Nephron progenitor cell (in vitro differentiated cells): ENCODE measurements at regions not wholly inside any gene's neighbourhood (a gene's known extent, or its start where the extent isn't known, plus 50 kb on each side); places are given as distances from the start of the nearest gene placed in this dataset.

ENCODE experiments used
- DNase-seq: peaks from one replicate; pipeline ENCODE4 v3.0.0; 2021
- H3K27ac Mint-ChIP-seq: 2 replicates; pipeline ENCODE4 v1.8.0; 2021; ENCODE audit warnings: mild to moderate bottlenecking, moderate library complexity, mixed read lengths
- H3K27me3 Mint-ChIP-seq: 2 replicates; pipeline ENCODE4 v1.8.0; 2021; ENCODE audit warnings: mild to moderate bottlenecking, low read depth, mixed read lengths; ENCODE audit not compliant: poor library complexity
- H3K36me3 Mint-ChIP-seq: 2 replicates; pipeline ENCODE4 v1.8.0; 2021; ENCODE audit warnings: low read depth, mixed read lengths
- H3K4me1 Mint-ChIP-seq: 2 replicates; pipeline ENCODE4 v1.8.0; 2021; ENCODE audit warnings: mixed read lengths
- H3K4me3 Mint-ChIP-seq: 2 replicates; pipeline ENCODE4 v1.8.0; 2021; ENCODE audit warnings: mild to moderate bottlenecking, moderate library complexity, mixed read lengths
- H3K9me3 Mint-ChIP-seq: 2 replicates; pipeline ENCODE4 v1.8.0; 2021; ENCODE audit warnings: mild to moderate bottlenecking, moderate library complexity, mixed read lengths
- TF ChIP-seq, protein P1 (sequence below): fragments of 200-600 bp; sonication (generic); IDR thresholded peaks from 2 replicates; pipeline ENCODE4 v1.5.0; 2021; ENCODE audit warnings: antibody characterized with exemption

- Mint-ChIP-seq H3K36me3 (no peaks in the 10 kb centered on the region), H3K4me1 (no peaks in the 10 kb centered on the region), H3K27me3 (peaks cover 6% of the 10 kb centered on the region), H3K27ac (no peak overlapping the region), H3K9me3 (peaks cover 26% of the 10 kb centered on the region), H3K4me3 (no peak overlapping the region)
- TF ChIP-seq, protein P1, sequence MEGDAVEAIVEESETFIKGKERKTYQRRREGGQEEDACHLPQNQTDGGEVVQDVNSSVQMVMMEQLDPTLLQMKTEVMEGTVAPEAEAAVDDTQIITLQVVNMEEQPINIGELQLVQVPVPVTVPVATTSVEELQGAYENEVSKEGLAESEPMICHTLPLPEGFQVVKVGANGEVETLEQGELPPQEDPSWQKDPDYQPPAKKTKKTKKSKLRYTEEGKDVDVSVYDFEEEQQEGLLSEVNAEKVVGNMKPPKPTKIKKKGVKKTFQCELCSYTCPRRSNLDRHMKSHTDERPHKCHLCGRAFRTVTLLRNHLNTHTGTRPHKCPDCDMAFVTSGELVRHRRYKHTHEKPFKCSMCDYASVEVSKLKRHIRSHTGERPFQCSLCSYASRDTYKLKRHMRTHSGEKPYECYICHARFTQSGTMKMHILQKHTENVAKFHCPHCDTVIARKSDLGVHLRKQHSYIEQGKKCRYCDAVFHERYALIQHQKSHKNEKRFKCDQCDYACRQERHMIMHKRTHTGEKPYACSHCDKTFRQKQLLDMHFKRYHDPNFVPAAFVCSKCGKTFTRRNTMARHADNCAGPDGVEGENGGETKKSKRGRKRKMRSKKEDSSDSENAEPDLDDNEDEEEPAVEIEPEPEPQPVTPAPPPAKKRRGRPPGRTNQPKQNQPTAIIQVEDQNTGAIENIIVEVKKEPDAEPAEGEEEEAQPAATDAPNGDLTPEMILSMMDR: no peak
- no peak for DNase-seq
Measured at GRCh38 chr18:4869155-4869554, 327.9 kb downstream of the AKAIN1 start.

DNA sequence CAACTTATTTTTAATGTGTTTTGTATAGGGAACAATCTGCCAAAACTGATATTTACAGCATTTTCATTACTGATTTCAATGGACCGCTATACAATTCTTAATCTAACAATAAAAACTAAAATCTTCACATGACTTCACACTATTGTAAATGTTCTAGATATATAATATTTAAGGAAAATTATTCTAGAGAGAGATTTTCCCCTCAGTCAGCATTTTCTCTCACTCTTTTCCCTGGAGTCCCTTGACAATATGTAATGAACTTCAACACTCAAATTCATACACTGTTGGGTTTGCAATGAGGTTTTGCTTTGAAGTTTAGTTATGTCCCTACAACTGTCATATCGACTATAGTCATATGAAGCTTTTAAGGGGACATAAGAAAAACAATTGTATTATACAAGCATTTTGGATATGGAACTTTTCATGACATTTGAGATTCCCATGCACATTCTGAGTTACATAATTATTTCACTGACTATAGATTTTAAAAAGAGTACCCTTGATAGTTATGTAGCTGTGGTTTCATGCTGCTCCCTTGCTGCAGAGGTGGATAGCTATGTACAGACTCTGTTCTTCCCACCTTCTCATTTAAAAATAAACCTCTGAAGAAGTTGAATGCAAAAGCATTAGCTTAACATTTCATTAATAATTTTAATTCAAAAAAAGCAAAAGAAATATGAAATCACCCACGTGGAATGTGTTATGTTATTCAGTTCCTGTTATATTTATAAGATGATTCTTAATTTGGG is 338.5 kb downstream of the AKAIN1 start:
- no peak for DNase-seq
- Mint-ChIP-seq H3K9me3 (peaks cover 4% of the 10 kb centered on the region), H3K36me3 (no peaks in the 10 kb centered on the region), H3K27me3 (peaks cover 3% of the 10 kb centered on the region), H3K27ac (no peak overlapping the region), H3K4me3 (no peak overlapping the region), H3K4me1 (no peaks in the 10 kb centered on the region)
- TF ChIP-seq, protein P1: no peak

DNA sequence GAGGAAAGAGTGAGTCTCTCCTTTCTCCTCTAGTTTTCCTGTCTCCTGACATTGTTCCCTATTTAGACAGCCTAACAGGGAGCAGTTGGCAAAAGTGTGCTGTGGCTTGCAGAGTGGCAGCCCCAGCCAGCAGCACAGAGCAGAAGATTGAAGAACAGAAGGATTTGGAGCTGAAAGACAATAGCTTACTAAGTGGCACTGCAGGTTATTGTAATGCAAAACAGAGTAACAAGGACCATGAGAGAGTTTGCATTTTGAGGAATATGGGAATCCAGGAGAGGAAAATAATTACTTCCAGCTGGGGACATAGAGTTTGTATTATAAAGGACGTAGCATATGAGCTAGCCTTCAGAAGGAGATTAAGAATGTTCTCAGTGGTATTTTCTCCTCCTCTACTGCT is 342.4 kb downstream of the AKAIN1 start:
- TF ChIP-seq, protein P1: no peak
- no peaks in the 10 kb centered on the region for H3K36me3 Mint-ChIP-seq
- no peaks in the 10 kb centered on the region for H3K4me1 Mint-ChIP-seq
- no peak overlapping the region for H3K27ac Mint-ChIP-seq
- no peaks in the 10 kb centered on the region for H3K9me3 Mint-ChIP-seq
- H3K4me3 Mint-ChIP-seq: no peak overlapping the region
- no peak for DNase-seq
- peaks cover 3% of the 10 kb centered on the region for H3K27me3 Mint-ChIP-seq

- Mint-ChIP-seq H3K4me3 (no peak overlapping the region), H3K27ac (no peak overlapping the region), H3K9me3 (no peaks in the 10 kb centered on the region), H3K27me3 (peaks cover 3% of the 10 kb centered on the region), H3K4me1 (no peaks in the 10 kb centered on the region), H3K36me3 (no peaks in the 10 kb centered on the region)
- no peak for DNase-seq
- TF ChIP-seq, protein P1: no peak
Measured at GRCh38 chr18:4851301-4851976, 345.6 kb downstream of the AKAIN1 start.

DNA sequence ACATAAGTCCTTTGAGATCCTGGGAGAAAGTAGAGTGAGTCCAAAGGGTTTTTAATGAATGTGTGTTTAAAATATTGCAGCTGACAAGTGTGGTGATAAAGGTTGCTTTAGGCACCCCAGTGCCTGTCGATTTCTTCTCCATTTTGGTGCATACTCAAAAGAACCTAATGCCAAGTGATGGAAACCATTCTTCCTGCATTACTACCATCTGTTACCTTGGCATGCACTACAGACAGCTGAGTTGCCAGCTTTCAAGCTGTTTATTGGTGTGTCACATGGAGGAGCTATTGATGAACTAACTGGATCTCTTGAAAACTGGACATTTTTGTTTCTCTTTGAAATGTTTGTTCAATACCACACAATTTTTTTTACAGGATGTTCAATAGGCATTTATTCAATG is 350.0 kb downstream of the AKAIN1 start:
- H3K27ac Mint-ChIP-seq: no peak overlapping the region
- H3K4me1 Mint-ChIP-seq: no peaks in the 10 kb centered on the region
- H3K36me3 Mint-ChIP-seq: no peaks in the 10 kb centered on the region
- no peaks in the 10 kb centered on the region for H3K27me3 Mint-ChIP-seq
- no peak for DNase-seq
- TF ChIP-seq, protein P1: no peak
- H3K4me3 Mint-ChIP-seq: no peak overlapping the region
- H3K9me3 Mint-ChIP-seq: no peaks in the 10 kb centered on the region

DNA sequence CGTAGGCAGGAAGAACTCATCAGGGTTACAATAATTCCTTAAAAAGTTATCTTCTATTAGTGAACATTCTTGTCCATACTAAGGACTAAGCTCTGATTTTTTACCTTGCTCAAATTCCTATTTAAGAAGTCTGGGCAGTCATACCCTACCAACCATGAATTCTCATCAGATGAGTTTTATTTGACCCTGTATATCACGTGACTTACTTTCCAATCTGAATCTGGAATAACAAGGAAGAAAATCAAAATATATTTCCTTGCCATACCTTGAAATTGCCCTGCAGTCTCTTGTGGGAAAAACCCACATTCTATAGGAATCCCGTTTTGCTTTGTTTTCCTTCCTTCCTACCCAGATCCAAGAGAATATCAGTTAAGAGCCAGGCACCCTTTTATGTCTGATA is 352.7 kb downstream of the AKAIN1 start:
- Mint-ChIP-seq H3K36me3 (no peaks in the 10 kb centered on the region), H3K4me3 (no peak overlapping the region), H3K9me3 (no peaks in the 10 kb centered on the region), H3K27me3 (no peaks in the 10 kb centered on the region), H3K27ac (no peak overlapping the region), H3K4me1 (no peaks in the 10 kb centered on the region)
- TF ChIP-seq, protein P1: no peak
- DNase-seq: no peak
